ENCODE measurements at regions not wholly inside any gene's neighbourhood (a gene's known extent, or its start where the extent isn't known, plus 50 kb on each side); places are given as distances from the start of the nearest gene placed in this dataset.

GRCh38 chr12:25769082-25769945 is 189.2 kb upstream of the RASSF8 start:
- Histone ChIP-seq H3K4me3 (no peak overlapping the region), H3K27me3 (no peaks in the 10 kb centered on the region), H3K9me3 (no peaks in the 10 kb centered on the region), H3K27ac (no peak overlapping the region), H3K4me1 (no peaks in the 10 kb centered on the region), H3K36me3 (no peaks in the 10 kb centered on the region)
- no peak for DNase-seq
- intact Hi-C loops (cut with DNase I; ENCODE audit: low total_unique reads): no loop called here
- TF ChIP-seq CTCF (IDR thresholded peaks at IDR 0.05) (no peak), POLR2A (IDR thresholded peaks at IDR 0.05) (no peak)

- no peak for DNase-seq
- Histone ChIP-seq H3K27me3 (no peaks in the 10 kb centered on the region), H3K36me3 (no peaks in the 10 kb centered on the region), H3K27ac (no peak overlapping the region), H3K9me3 (no peaks in the 10 kb centered on the region), H3K4me3 (no peak overlapping the region), H3K4me1 (no peaks in the 10 kb centered on the region)
- intact Hi-C loops (cut with DNase I; ENCODE audit: low total_unique reads): no loop called here
- no peak for TF ChIP-seq CTCF (IDR thresholded peaks at IDR 0.05)
- TF ChIP-seq POLR2A (IDR thresholded peaks at IDR 0.05): no peak
These were observed 187.4 kb upstream of the RASSF8 start for GRCh38 chr12:25771041-25771440.

DNA sequence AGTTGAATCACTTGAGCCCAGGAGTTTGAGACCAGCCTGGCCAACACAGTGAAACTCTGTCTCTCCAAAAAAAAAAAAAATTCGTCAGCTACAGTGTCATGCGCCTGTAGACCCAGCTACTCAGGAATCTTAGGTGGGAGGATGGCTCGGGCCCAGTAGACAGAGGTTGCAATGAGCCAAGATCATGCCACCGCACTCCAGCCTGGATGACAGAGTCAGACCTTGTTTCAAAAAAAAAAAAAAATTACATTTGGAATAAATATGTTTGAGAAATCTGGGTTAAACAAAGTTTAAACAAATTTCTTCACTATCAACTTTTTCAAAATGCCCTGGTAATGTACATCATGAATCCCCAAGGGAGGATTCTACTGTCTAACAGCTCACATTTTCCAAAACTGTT is 187.0 kb upstream of the RASSF8 start:
- no peak for DNase-seq
- intact Hi-C loops (cut with DNase I; ENCODE audit: low total_unique reads): no loop called here
- TF ChIP-seq POLR2A (IDR thresholded peaks at IDR 0.05): no peak
- no peak for TF ChIP-seq CTCF (IDR thresholded peaks at IDR 0.05)
- H3K4me3 ChIP-seq: no peak overlapping the region
- H3K4me1 ChIP-seq: no peaks in the 10 kb centered on the region
- H3K9me3 ChIP-seq: no peaks in the 10 kb centered on the region
- H3K27me3 ChIP-seq: no peaks in the 10 kb centered on the region
- no peak overlapping the region for H3K27ac ChIP-seq
- no peaks in the 10 kb centered on the region for H3K36me3 ChIP-seq

GRCh38 chr12:25775968-25776367 is 182.5 kb upstream of the RASSF8 start:
- Histone ChIP-seq H3K27me3 (no peaks in the 10 kb centered on the region), H3K4me3 (no peak overlapping the region), H3K4me1 (no peaks in the 10 kb centered on the region), H3K9me3 (no peaks in the 10 kb centered on the region), H3K27ac (no peak overlapping the region), H3K36me3 (no peaks in the 10 kb centered on the region)
- intact Hi-C loops (cut with DNase I; ENCODE audit: low total_unique reads): no loop called here
- TF ChIP-seq POLR2A (IDR thresholded peaks at IDR 0.05): no peak
- TF ChIP-seq CTCF (IDR thresholded peaks at IDR 0.05): no peak
- no peak for DNase-seq

DNA sequence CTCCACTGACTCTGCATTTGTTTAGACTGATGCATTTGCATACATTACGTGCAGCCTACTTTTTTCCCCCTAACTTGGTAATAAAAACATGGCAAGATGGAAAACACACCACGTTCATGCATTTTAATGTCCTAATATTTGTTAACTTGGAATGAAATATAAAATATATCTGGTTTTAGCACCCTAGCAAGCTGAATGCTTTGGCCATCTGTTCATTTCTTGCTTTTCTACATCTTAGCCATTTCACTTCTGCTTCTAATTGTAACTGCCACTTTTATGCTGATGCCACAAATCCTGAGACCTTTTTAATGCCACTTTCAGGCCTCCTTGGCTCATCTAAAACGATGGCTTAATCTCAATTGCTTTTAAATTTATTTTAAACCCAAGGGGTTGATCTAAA is 177.7 kb upstream of the RASSF8 start:
- intact Hi-C loops (cut with DNase I; ENCODE audit: low total_unique reads): no loop called here
- TF ChIP-seq CTCF (IDR thresholded peaks at IDR 0.05) (no peak), POLR2A (IDR thresholded peaks at IDR 0.05) (no peak)
- no peak for DNase-seq
- Histone ChIP-seq H3K27me3 (no peaks in the 10 kb centered on the region), H3K27ac (no peak overlapping the region), H3K36me3 (no peaks in the 10 kb centered on the region), H3K4me1 (no peaks in the 10 kb centered on the region), H3K9me3 (no peaks in the 10 kb centered on the region), H3K4me3 (no peak overlapping the region)
